Stimulated activated naive CD8-positive, alpha-beta T cell treated with anti-CD3 and anti-CD28 coated beads, Interleukin-15, Interleukin-2, amounts not matched to agents 100 ng/mL and 50 ng/mL, for 24 hours (primary cell): ENCODE measurements at regions not wholly inside any gene's neighbourhood (a gene's known extent, or its start where the extent isn't known, plus 50 kb on each side); places are given as distances from the start of the nearest gene placed in this dataset.
"Not testable (repeated sequence)": the region's sequence is repeated elsewhere in the genome, so short reads cannot be mapped to it uniquely, and the experiment has no call there.

Source experiments
- H3K27ac Mint-ChIP-seq: one replicate; pipeline ENCODE4 v1.8.0; 2021; ENCODE audit warnings: mild to moderate bottlenecking, mixed read lengths
- H3K27me3 Mint-ChIP-seq: one replicate; pipeline ENCODE4 v1.8.0; 2021; ENCODE audit warnings: mixed read lengths
- H3K36me3 Mint-ChIP-seq: one replicate; pipeline ENCODE4 v1.8.0; 2021; ENCODE audit warnings: low read depth, mixed read lengths
- H3K4me1 Mint-ChIP-seq: one replicate; pipeline ENCODE4 v1.8.0; 2021; ENCODE audit warnings: low read depth, mixed read lengths
- H3K4me3 Mint-ChIP-seq: one replicate; pipeline ENCODE4 v1.8.0; 2021; ENCODE audit warnings: mild to moderate bottlenecking, mixed read lengths
- H3K9me3 Mint-ChIP-seq: one replicate; pipeline ENCODE4 v1.8.0; 2021; ENCODE audit warnings: mixed read lengths

DNA sequence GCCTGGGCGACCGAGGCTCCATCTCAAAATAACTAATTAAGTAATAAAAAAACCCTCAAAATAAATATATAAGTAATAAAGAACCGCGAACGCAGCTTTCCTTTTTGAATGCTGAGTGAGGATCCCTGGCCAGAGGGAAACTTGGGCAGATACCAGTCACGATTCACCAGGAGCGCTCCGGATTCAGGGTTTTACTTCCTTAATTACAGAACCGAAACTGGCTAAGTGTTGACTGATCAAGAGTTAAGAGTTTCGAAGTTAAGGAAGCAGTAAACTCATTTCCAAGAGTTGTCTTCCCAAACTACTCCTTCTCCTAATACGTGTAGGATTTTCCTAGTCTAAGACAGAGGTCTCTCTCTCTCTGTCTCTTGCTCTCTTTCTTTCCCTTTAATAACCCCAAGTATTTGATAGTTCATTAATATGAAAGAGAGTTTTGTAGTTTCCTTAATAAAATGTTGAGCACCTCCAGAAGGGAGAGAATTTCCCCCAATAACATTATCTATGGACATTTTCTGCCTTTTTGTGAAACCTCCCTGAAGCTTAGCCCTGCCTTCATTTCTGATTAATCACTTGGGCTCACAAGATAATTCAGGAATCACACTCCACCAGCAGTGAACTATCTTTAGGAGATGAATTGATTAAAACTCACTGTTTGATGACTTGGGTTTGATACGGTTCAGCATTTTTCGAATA lies 61.4 kb upstream of the ZNF217 start:
- no peaks in the 10 kb centered on the region for H3K9me3 Mint-ChIP-seq
- no peak overlapping the region for H3K4me3 Mint-ChIP-seq
- no peaks in the 10 kb centered on the region for H3K36me3 Mint-ChIP-seq
- no peaks in the 10 kb centered on the region for H3K27me3 Mint-ChIP-seq
- H3K4me1 Mint-ChIP-seq, result peaks cover 72% of the 10 kb centered on the region
- H3K27ac Mint-ChIP-seq, result peak overlapping the region; percentile 63

DNA sequence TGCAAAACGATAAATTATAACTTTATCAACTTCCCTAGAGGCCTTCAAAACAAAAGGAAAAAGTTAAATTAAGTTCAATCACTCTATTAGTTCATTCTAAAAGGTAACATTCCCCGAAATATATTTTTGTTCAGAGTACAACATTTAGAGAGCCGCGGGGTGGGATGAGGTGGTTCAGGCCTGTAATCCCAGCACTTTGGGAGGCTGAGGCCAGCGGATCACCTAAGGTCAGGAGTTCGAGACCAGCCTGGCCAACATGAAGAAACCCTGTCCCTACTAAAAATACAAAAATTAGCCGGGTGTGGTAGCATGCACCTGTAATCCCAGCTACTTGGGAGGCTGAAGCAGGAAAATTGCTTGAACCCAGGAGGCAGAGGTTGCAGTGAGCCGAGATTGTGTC lies 60.9 kb upstream of the ZNF217 start:
- H3K4me1 Mint-ChIP-seq, result peaks cover 67% of the 10 kb centered on the region
- H3K36me3 Mint-ChIP-seq, H3K4me3 Mint-ChIP-seq, H3K27me3 Mint-ChIP-seq, H3K9me3 Mint-ChIP-seq: not testable (repeated sequence)
- peak overlapping the region; percentile 52 for H3K27ac Mint-ChIP-seq

DNA sequence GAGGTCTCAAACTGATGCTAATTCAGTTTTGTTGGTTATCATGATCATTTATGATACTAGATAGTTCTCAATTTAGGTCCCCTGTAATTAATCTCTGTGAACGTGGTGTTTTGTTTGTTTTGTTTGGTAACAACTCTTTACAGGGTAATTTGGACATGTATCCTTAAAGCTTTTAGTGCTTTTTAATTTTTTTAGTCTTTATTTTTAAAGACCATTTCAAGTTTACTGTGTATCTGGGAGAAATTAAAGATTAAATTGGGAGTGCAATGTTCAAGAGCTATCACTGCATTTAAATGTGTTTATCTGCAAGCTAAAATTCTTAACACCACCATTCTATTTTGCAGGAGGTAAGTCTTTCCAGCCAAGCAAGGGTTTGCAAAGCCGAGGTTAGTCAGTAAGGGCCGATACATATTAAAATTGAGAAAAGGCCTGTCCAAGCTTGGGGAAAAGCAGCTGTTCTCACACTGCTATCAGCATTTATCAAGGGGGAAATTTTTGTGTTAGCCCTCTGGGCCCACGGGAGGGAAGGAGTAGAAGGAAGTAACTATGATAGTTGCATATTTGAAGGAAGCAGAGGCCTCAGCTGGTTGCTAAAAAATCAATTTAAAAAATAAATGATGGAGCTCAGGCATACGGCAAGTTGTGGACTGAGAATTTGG lies 59.3 kb upstream of the ZNF217 start:
- peak overlapping the region; percentile 92 for H3K27ac Mint-ChIP-seq
- peaks cover 55% of the 10 kb centered on the region for H3K4me1 Mint-ChIP-seq
- H3K9me3 Mint-ChIP-seq, result no peaks in the 10 kb centered on the region
- H3K4me3 Mint-ChIP-seq, result peak overlapping the region; percentile 79
- no peaks in the 10 kb centered on the region for H3K36me3 Mint-ChIP-seq
- no peaks in the 10 kb centered on the region for H3K27me3 Mint-ChIP-seq

DNA sequence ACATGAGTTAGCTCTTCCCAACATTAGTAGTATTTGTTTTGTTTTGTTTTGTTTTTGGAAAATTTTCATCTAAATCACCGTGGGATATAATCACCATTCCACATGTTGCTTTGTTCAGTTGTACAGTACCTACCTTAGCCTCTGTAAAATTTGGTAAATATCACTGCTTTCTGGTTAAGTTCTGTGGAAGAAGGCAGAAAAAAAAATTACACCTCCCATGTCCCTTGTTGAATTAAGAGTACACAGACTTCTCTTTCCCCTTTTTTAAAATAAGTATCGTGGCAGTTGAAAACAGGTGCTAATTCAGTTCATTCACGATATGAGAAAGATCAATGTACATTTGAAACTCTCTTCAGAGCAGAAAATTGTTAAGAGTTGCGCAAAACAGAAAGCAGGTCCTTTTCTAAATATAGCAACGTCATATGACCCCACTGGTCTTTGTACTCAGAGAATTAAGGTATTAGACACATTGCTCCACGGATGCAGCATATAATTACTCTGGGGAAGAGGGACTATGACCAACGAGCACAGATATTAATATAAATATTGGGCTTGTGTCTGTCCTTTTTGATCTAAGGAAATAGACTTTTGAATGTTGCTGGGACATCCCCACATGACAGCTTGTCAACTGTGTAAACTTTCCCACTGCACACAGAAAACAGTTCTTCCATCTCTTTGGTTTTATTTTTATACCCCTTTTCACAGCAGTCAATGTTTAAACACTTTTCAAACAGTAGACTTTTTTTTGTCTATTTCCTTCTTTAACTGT lies 58.6 kb upstream of the ZNF217 start:
- Mint-ChIP-seq H3K4me1 (peaks cover 48% of the 10 kb centered on the region), H3K4me3 (peak overlapping the region; percentile 79), H3K9me3 (no peaks in the 10 kb centered on the region), H3K27ac (peak overlapping the region; percentile 92), H3K27me3 (no peaks in the 10 kb centered on the region), H3K36me3 (no peaks in the 10 kb centered on the region)

DNA sequence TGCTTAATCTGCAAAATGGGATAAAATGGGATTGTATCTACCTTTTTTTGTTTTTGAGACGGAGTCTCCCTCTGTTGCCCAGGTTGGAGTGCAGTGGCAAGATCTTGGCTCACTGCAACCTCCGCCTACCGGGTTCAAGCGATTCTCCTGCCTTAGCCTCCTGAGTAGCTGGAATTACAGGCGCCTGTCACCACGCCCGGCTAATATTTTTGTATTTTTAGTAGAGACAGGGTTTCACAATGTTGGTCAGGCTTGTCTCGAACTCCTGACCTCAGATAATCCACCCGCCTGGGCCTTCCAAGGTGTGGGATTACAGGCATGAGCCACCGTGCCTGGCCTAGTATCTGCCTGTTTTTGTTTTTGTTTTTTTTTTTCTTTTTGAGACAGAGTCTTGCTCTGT lies 55.9 kb upstream of the ZNF217 start:
- not testable (repeated sequence) for H3K4me3 Mint-ChIP-seq, H3K27me3 Mint-ChIP-seq, H3K36me3 Mint-ChIP-seq, H3K27ac Mint-ChIP-seq, H3K9me3 Mint-ChIP-seq
- peaks cover 36% of the 10 kb centered on the region for H3K4me1 Mint-ChIP-seq

DNA sequence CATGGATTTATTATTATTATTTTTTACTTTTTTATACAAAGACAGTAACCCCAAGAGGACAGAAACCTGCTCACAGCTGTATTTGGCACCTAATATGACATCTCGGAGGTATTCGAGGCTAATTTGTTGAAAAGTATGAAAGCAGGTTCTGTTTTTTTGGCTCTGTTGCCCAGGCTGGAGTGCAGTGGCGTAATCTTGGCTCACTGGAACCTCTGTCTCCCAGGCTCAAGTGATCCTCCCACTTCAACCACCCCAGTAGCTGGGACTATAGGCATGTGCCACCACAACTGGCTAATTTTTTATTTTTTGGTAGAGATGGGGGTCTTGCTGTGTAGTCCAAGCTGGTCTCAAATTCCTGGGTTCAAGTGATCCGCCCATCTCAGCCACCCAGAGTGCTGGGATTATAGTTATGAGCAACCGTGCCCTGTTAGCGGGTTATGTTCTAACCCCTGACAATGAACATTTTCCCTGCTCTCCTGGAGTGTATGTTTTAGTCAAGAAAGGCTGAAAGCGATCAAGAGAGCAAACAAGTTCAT lies 53.7 kb upstream of the ZNF217 start:
- H3K36me3 Mint-ChIP-seq, result no peaks in the 10 kb centered on the region
- H3K4me3 Mint-ChIP-seq, result no peak overlapping the region

DNA sequence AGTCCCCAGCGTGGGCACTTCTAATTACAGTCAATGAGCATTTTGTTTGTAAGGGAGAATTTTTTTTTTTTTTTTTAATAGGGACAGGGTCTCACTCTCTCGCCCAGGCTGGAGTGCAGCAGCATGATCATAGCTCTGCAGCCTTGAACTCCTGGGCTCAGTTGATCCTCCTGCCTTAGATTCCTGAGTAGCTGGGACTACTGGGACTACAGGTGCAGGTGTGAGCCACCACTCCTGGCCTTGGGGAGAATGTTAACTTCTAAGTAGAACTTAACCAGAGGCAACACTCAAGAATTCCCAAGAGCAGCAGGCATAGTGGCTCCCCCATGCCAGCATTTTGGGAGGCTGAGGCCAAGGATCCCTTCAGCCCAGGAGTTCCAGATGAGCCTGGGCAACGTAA lies 52.9 kb upstream of the ZNF217 start:
- Mint-ChIP-seq H3K27me3 (no peaks in the 10 kb centered on the region), H3K4me1 (peaks cover 35% of the 10 kb centered on the region), H3K9me3 (no peaks in the 10 kb centered on the region), H3K27ac (peak overlapping the region; percentile 16), H3K36me3 (no peaks in the 10 kb centered on the region), H3K4me3 (no peak overlapping the region)

More for the DNA sequence above, 53.7 kb upstream of the ZNF217 start:
- Mint-ChIP-seq H3K4me1 (peaks cover 37% of the 10 kb centered on the region), H3K9me3 (no peaks in the 10 kb centered on the region), H3K27me3 (no peaks in the 10 kb centered on the region), H3K27ac (no peak overlapping the region)

DNA sequence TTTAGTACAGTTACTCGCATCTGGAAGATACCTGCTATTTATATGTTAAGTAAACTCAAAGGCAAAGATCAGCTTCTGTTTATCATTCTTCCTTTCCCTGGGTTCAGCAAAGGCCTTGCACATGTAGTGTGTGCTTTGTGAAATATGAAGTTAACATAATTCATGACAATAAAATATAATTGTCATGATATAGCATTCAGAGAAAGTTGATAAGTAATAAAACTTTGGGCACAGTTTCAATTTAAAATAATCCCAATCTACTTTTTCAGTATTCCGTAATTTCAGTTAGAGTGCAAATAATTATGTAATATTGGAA lies 51.9 kb upstream of the ZNF217 start:
- H3K4me1 Mint-ChIP-seq, result peaks cover 40% of the 10 kb centered on the region
- H3K27ac Mint-ChIP-seq, result no peak overlapping the region
- H3K4me3 Mint-ChIP-seq, result no peak overlapping the region
- H3K9me3 Mint-ChIP-seq, result no peaks in the 10 kb centered on the region
- no peaks in the 10 kb centered on the region for H3K27me3 Mint-ChIP-seq
- no peaks in the 10 kb centered on the region for H3K36me3 Mint-ChIP-seq

DNA sequence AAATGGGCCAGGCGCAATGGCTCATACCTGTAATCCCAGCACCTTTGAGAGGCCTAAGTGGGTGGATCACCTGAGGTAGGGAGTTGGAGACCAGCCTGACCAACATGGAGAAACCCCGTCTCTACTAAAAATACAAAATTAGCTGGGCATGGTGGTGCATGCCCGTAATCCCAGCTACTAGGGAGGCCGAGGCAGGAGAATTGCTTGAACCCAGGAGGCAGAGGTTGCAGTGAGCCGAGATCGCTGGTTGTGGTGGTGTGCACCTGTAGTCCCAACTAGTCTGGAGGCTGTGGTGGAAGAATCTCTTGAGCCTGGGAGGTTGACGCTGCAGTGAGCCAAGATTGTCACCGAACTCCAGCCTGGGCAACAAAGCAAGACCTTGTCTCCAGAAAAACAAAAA lies 50.5 kb upstream of the ZNF217 start:
- H3K36me3 Mint-ChIP-seq, H3K4me3 Mint-ChIP-seq, H3K9me3 Mint-ChIP-seq, H3K27ac Mint-ChIP-seq, H3K27me3 Mint-ChIP-seq: not testable (repeated sequence)
- H3K4me1 Mint-ChIP-seq, result peaks cover 46% of the 10 kb centered on the region
